Memory B cell (primary cell): ENCODE measurements at regions not wholly inside any gene's neighbourhood (a gene's known extent, or its start where the extent isn't known, plus 50 kb on each side); places are given as distances from the start of the nearest gene placed in this dataset.
"Not testable (repeated sequence)": the region's sequence is repeated elsewhere in the genome, so short reads cannot be mapped to it uniquely, and the experiment has no call there.

Source experiments
- ATAC-seq: fragments of 150-1000 bp; cut with Tn5 transposase; 2 replicates; pipeline ENCODE4 v1.10.0; 2021; ENCODE audit warnings: low read depth, mild to moderate bottlenecking, moderate library complexity
- DNase-seq, 2 donors: peaks; one replicate each; pipeline ENCODE4 v3.0.0; 2022; ENCODE audit warnings: low spot score in 2 of 2
- H3K27ac Mint-ChIP-seq: one replicate; pipeline ENCODE4 v1.8.0; 2022; ENCODE audit warnings: mild to moderate bottlenecking, moderate library complexity, mixed read lengths
- H3K27me3 Mint-ChIP-seq: one replicate; pipeline ENCODE4 v1.8.0; 2022; ENCODE audit warnings: mixed read lengths
- H3K36me3 Mint-ChIP-seq: one replicate; pipeline ENCODE4 v1.8.0; 2022; ENCODE audit warnings: mild to moderate bottlenecking, mixed read lengths
- H3K4me1 Mint-ChIP-seq: one replicate; pipeline ENCODE4 v1.8.0; 2022; ENCODE audit warnings: mixed read lengths
- H3K4me3 Mint-ChIP-seq: one replicate; pipeline ENCODE4 v1.8.0; 2022; ENCODE audit warnings: mild to moderate bottlenecking, moderate library complexity, mixed read lengths
- H3K9me3 Mint-ChIP-seq: one replicate; pipeline ENCODE4 v1.8.0; 2022; ENCODE audit warnings: mixed read lengths

GRCh38 chr3:195642311-195642710 lies 58.6 kb upstream of the APOD start:
- not testable (repeated sequence) for H3K9me3 Mint-ChIP-seq, H3K27ac Mint-ChIP-seq, H3K27me3 Mint-ChIP-seq, ATAC-seq, DNase-seq, H3K4me1 Mint-ChIP-seq, H3K4me3 Mint-ChIP-seq, H3K36me3 Mint-ChIP-seq

- not testable (repeated sequence) for H3K27me3 Mint-ChIP-seq, ATAC-seq, H3K27ac Mint-ChIP-seq, H3K4me3 Mint-ChIP-seq, DNase-seq, H3K9me3 Mint-ChIP-seq, H3K36me3 Mint-ChIP-seq, H3K4me1 Mint-ChIP-seq
Observed at GRCh38 chr3:195638456-195638855, 54.7 kb upstream of the APOD start.

DNA sequence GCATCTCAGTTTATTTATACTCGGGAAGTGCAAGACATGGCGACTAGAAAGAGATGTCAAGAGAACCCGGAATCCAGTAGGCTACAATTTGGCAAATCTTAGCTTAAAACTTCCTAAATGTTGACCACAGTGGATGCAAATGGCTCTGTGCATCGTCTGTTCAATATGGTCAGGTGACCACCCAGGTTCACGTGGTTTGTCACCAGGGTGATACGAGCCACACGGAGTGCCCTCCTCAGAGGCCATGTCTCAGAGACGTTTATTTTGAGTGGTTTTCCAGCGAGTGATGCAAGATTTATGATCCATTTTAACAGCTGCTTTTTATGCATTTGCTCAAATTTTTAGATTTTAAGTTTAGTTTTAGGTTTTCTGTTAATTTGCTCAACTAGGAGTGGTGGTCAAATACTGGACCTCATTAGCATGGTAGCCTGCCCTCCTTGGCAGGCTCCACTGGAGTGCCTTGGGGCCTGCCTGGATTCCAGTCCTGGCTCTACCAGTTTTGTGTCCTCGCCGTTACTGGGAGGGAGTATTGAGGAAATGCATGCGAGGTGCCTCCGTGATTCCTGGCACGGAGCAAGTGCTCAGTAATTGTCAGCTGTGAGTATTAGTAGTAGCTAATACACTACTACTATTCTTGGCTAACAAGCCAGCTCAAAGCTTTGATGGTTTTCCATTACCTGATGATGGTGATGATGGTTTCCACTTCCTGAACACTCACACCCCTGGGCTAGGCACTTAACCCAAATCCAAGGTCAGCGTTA lies 53.9 kb upstream of the APOD start:
- H3K4me1 Mint-ChIP-seq, ATAC-seq, H3K36me3 Mint-ChIP-seq, H3K27me3 Mint-ChIP-seq, DNase-seq, H3K9me3 Mint-ChIP-seq, H3K4me3 Mint-ChIP-seq: not testable (repeated sequence)
- peak overlapping the region; percentile 35 for H3K27ac Mint-ChIP-seq

- not testable (repeated sequence) for H3K27me3 Mint-ChIP-seq, ATAC-seq, H3K4me1 Mint-ChIP-seq
Observed at GRCh38 chr3:195637011-195637410, 53.3 kb upstream of the APOD start.

GRCh38 chr3:195635898-195636685 lies 52.4 kb upstream of the APOD start:
- H3K4me1 Mint-ChIP-seq, H3K27ac Mint-ChIP-seq, H3K9me3 Mint-ChIP-seq, H3K27me3 Mint-ChIP-seq, ATAC-seq, H3K36me3 Mint-ChIP-seq, DNase-seq: not testable (repeated sequence)
- H3K4me3 Mint-ChIP-seq, result peak overlapping the region; percentile 47

More at GRCh38 chr3:195637011-195637410, 53.3 kb upstream of the APOD start:
- not testable (repeated sequence) for DNase-seq, H3K4me3 Mint-ChIP-seq, H3K9me3 Mint-ChIP-seq, H3K36me3 Mint-ChIP-seq
- H3K27ac Mint-ChIP-seq, result peak overlapping the region; percentile 35

DNA sequence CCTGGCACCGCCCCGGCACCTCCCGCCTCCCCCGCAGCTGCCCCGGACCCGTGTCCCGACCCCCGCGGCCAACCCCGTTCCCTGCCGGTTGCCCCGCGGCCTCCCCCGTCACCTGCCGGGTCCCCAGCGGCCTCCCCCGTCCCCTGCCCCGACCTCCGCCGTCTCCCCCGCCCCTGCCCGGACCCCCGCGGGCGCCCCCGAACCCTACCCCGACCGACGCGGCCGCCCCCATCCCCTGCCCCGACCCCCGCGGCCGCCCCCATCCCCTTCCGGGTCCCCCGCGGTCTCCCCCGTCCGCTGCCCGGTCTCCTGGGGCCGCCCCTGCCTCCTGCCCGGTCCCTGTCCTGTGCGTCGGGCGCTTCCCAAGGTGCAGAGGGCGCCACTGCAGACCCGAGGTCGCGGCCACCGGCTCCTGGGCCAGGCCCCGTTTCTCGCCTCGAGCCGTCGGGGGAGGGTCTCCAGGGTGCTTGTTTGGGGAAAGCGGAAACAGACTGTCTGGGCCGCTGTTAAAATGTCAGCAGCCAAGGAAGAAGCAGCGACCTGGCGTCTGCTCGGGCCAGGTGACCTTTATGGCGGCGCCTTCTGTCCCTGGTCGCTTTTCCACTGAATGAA lies 51.6 kb upstream of the APOD start:
- not testable (repeated sequence) for H3K36me3 Mint-ChIP-seq, H3K27me3 Mint-ChIP-seq, H3K27ac Mint-ChIP-seq, DNase-seq, H3K9me3 Mint-ChIP-seq, H3K4me1 Mint-ChIP-seq
- peak; percentile 3 for ATAC-seq
- peak overlapping the region; percentile 52 for H3K4me3 Mint-ChIP-seq

GRCh38 chr3:195634426-195635261 lies 50.9 kb upstream of the APOD start:
- DNase-seq, H3K27ac Mint-ChIP-seq, H3K27me3 Mint-ChIP-seq, H3K36me3 Mint-ChIP-seq, H3K4me1 Mint-ChIP-seq, H3K9me3 Mint-ChIP-seq: not testable (repeated sequence)
- ATAC-seq, result peak; percentile 93
- H3K4me3 Mint-ChIP-seq, result peak overlapping the region; percentile 27
